Mesodermal cell (in vitro differentiated cells): ENCODE measurements at regions not wholly inside any gene's neighbourhood (a gene's known extent, or its start where the extent isn't known, plus 50 kb on each side); places are given as distances from the start of the nearest gene placed in this dataset.

Experiments
- H3K27ac ChIP-seq: 2 replicates; pipeline ENCODE4 v1.7.0; 2013; ENCODE audit warnings: mild to moderate bottlenecking, low read depth, low read length, moderate library complexity; ENCODE audit not compliant: severe bottlenecking
- H3K36me3 ChIP-seq: 2 replicates; pipeline ENCODE4 v1.7.1; 2013; ENCODE audit warnings: mild to moderate bottlenecking, low read length, moderate library complexity; ENCODE audit not compliant: control insufficient read depth, insufficient read depth
- H3K4me1 ChIP-seq: one replicate; pipeline ENCODE4 v1.7.1; 2013; ENCODE audit warnings: mild to moderate bottlenecking, low read length; ENCODE audit not compliant: insufficient read depth, control insufficient read depth, poor library complexity, severe bottlenecking
- H3K4me3 ChIP-seq: 2 replicates; pipeline ENCODE4 v1.7.0; 2013; ENCODE audit warnings: low read length, control low read depth, mild to moderate bottlenecking; ENCODE audit not compliant: insufficient read depth, poor library complexity, severe bottlenecking; ENCODE audit errors: extremely low read depth
- H3K9me3 ChIP-seq: 2 replicates; pipeline ENCODE4 v1.7.1; 2013; ENCODE audit warnings: mild to moderate bottlenecking, low read length, moderate library complexity; ENCODE audit not compliant: control insufficient read depth
- WGBS, 2 experiments: methylation state at CpG; one replicate each; pipeline ENCODE4 v1.1.5; 2013; ENCODE audit warnings: missing lambda C conversion rate in 2 of 2; ENCODE audit not compliant: insufficient coverage in 2 of 2; 5-methylcytosine and 5-hydroxymethylcytosine counted together

GRCh38 chr14:97382616-97383226 is 585.5 kb downstream of the VRK1 start:
- H3K9me3 ChIP-seq: no peaks in the 10 kb centered on the region
- H3K27ac ChIP-seq: no peak overlapping the region
- H3K4me1 ChIP-seq: no peaks in the 10 kb centered on the region
- 40% methylated on average over 1 of the region's 5 CpGs; no CpG with 5 or more reads in 1 of the 2 experiments for WGBS, 2 experiments
- no peaks in the 10 kb centered on the region for H3K36me3 ChIP-seq
- H3K4me3 ChIP-seq: no peak overlapping the region

DNA sequence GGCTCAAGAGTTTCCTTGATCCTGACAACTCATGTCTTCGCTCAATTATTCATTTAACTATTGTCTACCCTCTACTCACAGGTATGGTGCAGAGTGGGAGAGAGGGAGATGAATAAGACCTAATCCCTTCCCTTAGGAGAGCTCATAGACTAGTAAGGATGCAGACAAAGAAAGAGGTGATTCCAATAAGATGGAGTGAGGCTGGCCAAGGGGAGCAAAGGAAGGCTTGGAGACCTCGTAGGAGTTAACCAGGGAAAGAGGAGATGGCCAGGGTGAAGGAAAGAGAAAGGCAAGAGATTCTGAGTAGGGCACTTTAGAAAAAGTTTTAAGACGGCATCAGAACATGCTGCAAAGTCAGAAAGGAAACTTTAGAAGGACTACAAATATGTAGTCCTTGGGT is 588.5 kb downstream of the VRK1 start:
- Histone ChIP-seq H3K4me3 (no peak overlapping the region), H3K27ac (no peak overlapping the region), H3K9me3 (no peaks in the 10 kb centered on the region), H3K36me3 (no peaks in the 10 kb centered on the region), H3K4me1 (no peaks in the 10 kb centered on the region)
- 85 to 95% methylated on average over 2 of the region's 3 CpGs for WGBS, 2 experiments

- Histone ChIP-seq H3K9me3 (no peaks in the 10 kb centered on the region), H3K36me3 (no peaks in the 10 kb centered on the region)
- WGBS, 2 experiments: 54 to 60% methylated on average over 6 to 7 of the region's 9 CpGs
These were observed 590.2 kb downstream of the VRK1 start for GRCh38 chr14:97387252-97387874.

DNA sequence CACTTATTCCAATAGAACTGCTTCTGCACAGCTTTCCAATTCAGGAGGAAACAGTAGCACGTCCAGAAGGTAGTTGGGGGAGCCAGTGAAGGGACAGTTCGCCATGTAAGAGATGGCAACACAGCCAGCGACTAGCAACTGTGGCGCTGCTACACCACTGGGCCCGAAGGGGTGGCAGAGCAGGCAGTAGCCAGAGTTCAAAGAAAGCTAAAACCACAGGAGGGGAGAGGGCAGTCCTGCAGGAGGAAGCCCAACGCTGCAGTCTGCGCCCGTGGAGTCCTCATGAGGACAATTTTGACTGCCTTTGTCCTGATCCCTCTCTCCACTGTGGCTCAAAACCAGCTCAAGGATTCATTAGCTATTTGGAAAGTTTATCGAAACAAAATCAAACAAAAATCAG is 591.2 kb downstream of the VRK1 start:
- Histone ChIP-seq H3K36me3 (no peaks in the 10 kb centered on the region), H3K27ac (no peak overlapping the region), H3K4me3 (no peak overlapping the region), H3K4me1 (no peaks in the 10 kb centered on the region), H3K9me3 (no peaks in the 10 kb centered on the region)
- WGBS, 2 experiments: 57 to 58% methylated on average over 5 to 7 of the region's 9 CpGs

More at GRCh38 chr14:97387252-97387874, 590.2 kb downstream of the VRK1 start:
- Histone ChIP-seq H3K4me3 (no peak overlapping the region), H3K4me1 (no peaks in the 10 kb centered on the region), H3K27ac (no peak overlapping the region)

GRCh38 chr14:97390096-97390724 is 593.0 kb downstream of the VRK1 start:
- Histone ChIP-seq H3K27ac (no peak overlapping the region), H3K4me1 (no peaks in the 10 kb centered on the region), H3K36me3 (no peaks in the 10 kb centered on the region), H3K4me3 (no peak overlapping the region), H3K9me3 (no peaks in the 10 kb centered on the region)
- WGBS, 2 experiments: 89 to 93% methylated on average over 3 to 4 of the region's 4 CpGs

- WGBS, 2 experiments: 71% methylated on average over 1 of the region's 6 CpGs; no CpG with 5 or more reads in 1 of the 2 experiments
- Histone ChIP-seq H3K27ac (no peak overlapping the region), H3K36me3 (no peaks in the 10 kb centered on the region), H3K4me3 (no peak overlapping the region), H3K9me3 (no peaks in the 10 kb centered on the region), H3K4me1 (no peaks in the 10 kb centered on the region)
These were observed 596.1 kb downstream of the VRK1 start for GRCh38 chr14:97393244-97393643.

GRCh38 chr14:97395068-97395467 is 597.9 kb downstream of the VRK1 start:
- Histone ChIP-seq H3K4me3 (no peak overlapping the region), H3K9me3 (no peaks in the 10 kb centered on the region), H3K36me3 (no peaks in the 10 kb centered on the region), H3K4me1 (no peaks in the 10 kb centered on the region), H3K27ac (no peak overlapping the region)
- WGBS, 2 experiments: 82 to 83% methylated on average over 4 of the region's 4 CpGs

- WGBS, 2 experiments: 87 to 90% methylated on average over 5 to 6 of the region's 7 CpGs
- no peak overlapping the region for H3K27ac ChIP-seq
- no peaks in the 10 kb centered on the region for H3K36me3 ChIP-seq
- no peaks in the 10 kb centered on the region for H3K4me1 ChIP-seq
- H3K4me3 ChIP-seq: no peak overlapping the region
- H3K9me3 ChIP-seq: no peaks in the 10 kb centered on the region
These were observed 604.5 kb downstream of the VRK1 start for GRCh38 chr14:97401714-97402113.

DNA sequence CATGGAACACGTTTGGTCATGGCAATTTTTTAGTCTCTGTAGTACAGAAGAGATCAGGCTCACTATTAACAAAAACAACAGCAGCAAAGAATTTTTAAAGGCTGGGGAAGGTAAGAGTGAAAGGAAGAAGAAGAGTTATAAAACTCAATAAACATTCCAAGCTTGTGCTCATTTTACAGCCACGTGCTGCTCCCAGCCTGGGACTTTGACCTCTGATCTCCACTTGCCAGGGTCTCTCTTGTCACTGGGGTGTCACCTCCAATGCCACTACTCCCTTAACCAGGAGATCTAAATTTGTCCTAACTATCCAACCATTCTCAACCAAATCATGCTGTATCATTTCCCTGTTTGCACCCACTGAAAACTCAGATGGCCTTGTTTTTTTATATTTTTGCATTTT is 605.1 kb downstream of the VRK1 start:
- Histone ChIP-seq H3K36me3 (no peaks in the 10 kb centered on the region), H3K27ac (no peak overlapping the region), H3K9me3 (no peaks in the 10 kb centered on the region), H3K4me3 (no peak overlapping the region), H3K4me1 (no peaks in the 10 kb centered on the region)
- WGBS, 2 experiments: 56 to 75% methylated on average over 1 of the region's 2 CpGs

DNA sequence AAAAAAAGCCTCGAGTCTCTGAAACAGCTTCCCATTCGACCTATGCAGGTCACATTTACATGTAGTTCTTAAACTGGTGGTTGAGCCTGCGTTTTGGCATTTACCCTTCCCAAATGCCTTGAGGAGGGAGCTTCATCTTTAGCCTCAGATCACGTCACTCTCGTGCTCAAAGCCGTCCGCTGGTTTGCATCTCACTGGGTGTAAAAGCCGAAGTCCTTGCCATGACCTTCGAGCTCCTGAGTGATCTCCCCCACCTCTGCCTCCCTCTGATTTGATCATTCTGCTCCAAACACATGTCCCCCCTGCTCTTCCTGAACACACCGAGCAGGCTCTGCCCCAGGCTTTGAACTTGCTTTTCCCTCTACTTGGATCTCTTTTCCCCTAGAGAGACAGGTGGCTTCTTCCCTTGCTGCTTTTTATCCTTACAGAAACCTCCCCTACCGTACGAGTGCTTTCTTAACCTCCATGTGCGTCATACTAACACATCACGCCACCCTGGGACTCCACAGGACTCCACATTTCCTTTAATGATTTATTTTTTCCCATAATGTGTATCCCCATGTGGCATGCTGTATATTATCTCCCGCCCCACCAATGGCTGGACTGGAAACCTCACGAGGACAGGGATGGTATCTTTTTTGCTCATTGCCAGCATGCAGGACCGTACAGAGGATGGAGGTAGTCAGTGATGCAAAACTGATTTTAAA is 610.7 kb downstream of the VRK1 start:
- 77% methylated on average over 14 to 16 of the region's 17 CpGs for WGBS, 2 experiments
- H3K4me1 ChIP-seq: peaks cover 7% of the 10 kb centered on the region
- no peak overlapping the region for H3K27ac ChIP-seq

More for the DNA sequence above, 610.7 kb downstream of the VRK1 start:
- Histone ChIP-seq H3K36me3 (no peaks in the 10 kb centered on the region), H3K4me3 (no peak overlapping the region), H3K9me3 (no peaks in the 10 kb centered on the region)
